Astrocyte (in vitro differentiated cells and primary cell): ENCODE measurements at regions not wholly inside any gene's neighbourhood (a gene's known extent, or its start where the extent isn't known, plus 50 kb on each side); places are given as distances from the start of the nearest gene placed in this dataset.
"Not testable (repeated sequence)": the region's sequence is repeated elsewhere in the genome, so short reads cannot be mapped to it uniquely, and the experiment has no call there.

ENCODE experiments used
- DNase-seq: peaks from one replicate; pipeline ENCODE4 v3.0.0-alpha.2; 2010; ENCODE audit warnings: low read depth
- FAIRE-seq: peaks from 2 replicates; lab custom pipeline; 2011; peaks lifted over from hg19 to GRCh38; lab: Jason Lieb, UNC
- H2AFZ ChIP-seq: 2 replicates; pipeline ENCODE4 v1.6.0; 2012; ENCODE audit warnings: low read depth, low read length, inconsistent platforms
- H3K27ac ChIP-seq: 2 replicates; pipeline ENCODE4 v1.5.1; 2011; ENCODE audit warnings: low read depth, low read length, inconsistent platforms
- H3K27me3 ChIP-seq: 2 replicates; pipeline ENCODE4 v1.6.0; 2011; ENCODE audit warnings: low read length, inconsistent platforms; ENCODE audit not compliant: insufficient read depth
- H3K36me3 ChIP-seq: 2 replicates; pipeline ENCODE4 v1.5.1; 2011; ENCODE audit warnings: low read length, inconsistent platforms; ENCODE audit not compliant: insufficient read depth
- H3K4me1 ChIP-seq: 2 replicates; pipeline ENCODE4 v1.5.1; 2011; ENCODE audit warnings: low read length, inconsistent platforms; ENCODE audit not compliant: insufficient read depth
- H3K4me2 ChIP-seq: 2 replicates; pipeline ENCODE4 v1.6.0; 2012; ENCODE audit warnings: low read length, inconsistent platforms
- H3K4me3 ChIP-seq: 2 replicates; pipeline ENCODE4 v1.5.1; 2011; ENCODE audit warnings: low read depth, mild to moderate bottlenecking, low read length, inconsistent platforms; ENCODE audit not compliant: insufficient read depth
- H3K79me2 ChIP-seq: 2 replicates; pipeline ENCODE4 v1.6.0; 2012; ENCODE audit warnings: mild to moderate bottlenecking, low read length, inconsistent platforms; ENCODE audit not compliant: insufficient read depth
- H3K9ac ChIP-seq: 2 replicates; pipeline ENCODE4 v1.6.0; 2012; ENCODE audit warnings: mild to moderate bottlenecking, low read length, inconsistent platforms
- H3K9me3 ChIP-seq: 2 replicates; pipeline ENCODE4 v1.5.1; 2012; ENCODE audit warnings: low read depth, mild to moderate bottlenecking, low read length, inconsistent platforms; ENCODE audit not compliant: insufficient read depth
- H4K20me1 ChIP-seq: 2 replicates; pipeline ENCODE4 v1.6.0; 2012; ENCODE audit warnings: low read length, inconsistent platforms; ENCODE audit not compliant: insufficient read depth
- H3K27ac Mint-ChIP-seq: one replicate; pipeline ENCODE4 v1.8.0; 2021; ENCODE audit warnings: mild to moderate bottlenecking, mixed read lengths; ENCODE audit not compliant: unreplicated experiment
- H3K27me3 Mint-ChIP-seq: one replicate; pipeline ENCODE4 v1.8.0; 2021; ENCODE audit warnings: low read depth, mixed read lengths; ENCODE audit not compliant: unreplicated experiment
- H3K36me3 Mint-ChIP-seq: one replicate; pipeline ENCODE4 v1.8.0; 2021; ENCODE audit warnings: low read depth, mixed read lengths; ENCODE audit not compliant: unreplicated experiment
- H3K4me1 Mint-ChIP-seq: one replicate; pipeline ENCODE4 v1.8.0; 2021; ENCODE audit warnings: low read depth, mixed read lengths; ENCODE audit not compliant: unreplicated experiment
- H3K4me3 Mint-ChIP-seq: one replicate; pipeline ENCODE4 v1.8.0; 2021; ENCODE audit warnings: mild to moderate bottlenecking, moderate library complexity, mixed read lengths; ENCODE audit not compliant: unreplicated experiment
- H3K9me3 Mint-ChIP-seq: one replicate; pipeline ENCODE4 v1.8.0; 2021; ENCODE audit warnings: mild to moderate bottlenecking, mixed read lengths; ENCODE audit not compliant: unreplicated experiment
- EZH2 ChIP-seq: IDR thresholded peaks from 2 replicates; pipeline ENCODE4 v1.6.1; 2012; ENCODE audit warnings: mild to moderate bottlenecking, low read length, inconsistent platforms; ENCODE audit not compliant: insufficient read depth
- TF ChIP-seq, protein P1 (sequence below): IDR thresholded peaks from 2 replicates; pipeline ENCODE4 v1.5.1; 2011; ENCODE audit warnings: low read depth, mild to moderate bottlenecking, inconsistent platforms, low read length, moderate library complexity; ENCODE audit not compliant: insufficient read depth

GRCh38 chr18:78431606-78432005, 548.0 kb upstream of the SALL3 start:
- no peak overlapping the region for H3K4me3 Mint-ChIP-seq
- H3K36me3 Mint-ChIP-seq, result no peaks in the 10 kb centered on the region
- Histone ChIP-seq H2AFZ (no peak overlapping the region), H3K36me3 (no peaks in the 10 kb centered on the region), H3K9ac (no peak overlapping the region), H4K20me1 (no peaks in the 10 kb centered on the region), H3K27ac (no peak overlapping the region), H3K9me3 (peaks cover 17% of the 10 kb centered on the region), H3K27me3 (no peaks in the 10 kb centered on the region), H3K4me2 (no peak overlapping the region), H3K4me3 (no peak overlapping the region), H3K4me1 (no peaks in the 10 kb centered on the region), H3K79me2 (no peaks in the 10 kb centered on the region)
- no peak for TF ChIP-seq EZH2
- TF ChIP-seq, protein P1, sequence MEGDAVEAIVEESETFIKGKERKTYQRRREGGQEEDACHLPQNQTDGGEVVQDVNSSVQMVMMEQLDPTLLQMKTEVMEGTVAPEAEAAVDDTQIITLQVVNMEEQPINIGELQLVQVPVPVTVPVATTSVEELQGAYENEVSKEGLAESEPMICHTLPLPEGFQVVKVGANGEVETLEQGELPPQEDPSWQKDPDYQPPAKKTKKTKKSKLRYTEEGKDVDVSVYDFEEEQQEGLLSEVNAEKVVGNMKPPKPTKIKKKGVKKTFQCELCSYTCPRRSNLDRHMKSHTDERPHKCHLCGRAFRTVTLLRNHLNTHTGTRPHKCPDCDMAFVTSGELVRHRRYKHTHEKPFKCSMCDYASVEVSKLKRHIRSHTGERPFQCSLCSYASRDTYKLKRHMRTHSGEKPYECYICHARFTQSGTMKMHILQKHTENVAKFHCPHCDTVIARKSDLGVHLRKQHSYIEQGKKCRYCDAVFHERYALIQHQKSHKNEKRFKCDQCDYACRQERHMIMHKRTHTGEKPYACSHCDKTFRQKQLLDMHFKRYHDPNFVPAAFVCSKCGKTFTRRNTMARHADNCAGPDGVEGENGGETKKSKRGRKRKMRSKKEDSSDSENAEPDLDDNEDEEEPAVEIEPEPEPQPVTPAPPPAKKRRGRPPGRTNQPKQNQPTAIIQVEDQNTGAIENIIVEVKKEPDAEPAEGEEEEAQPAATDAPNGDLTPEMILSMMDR, result no peak
- H3K4me1 Mint-ChIP-seq, result no peaks in the 10 kb centered on the region
- no peak for DNase-seq
- H3K27me3 Mint-ChIP-seq, result no peaks in the 10 kb centered on the region
- H3K27ac Mint-ChIP-seq, result no peak overlapping the region
- FAIRE-seq, result no peak
- peaks cover 11% of the 10 kb centered on the region for H3K9me3 Mint-ChIP-seq

- TF ChIP-seq EZH2, result no peak
- TF ChIP-seq, protein P1, result no peak
- Histone ChIP-seq H3K36me3 (no peaks in the 10 kb centered on the region), H4K20me1 (no peaks in the 10 kb centered on the region), H3K27me3 (no peaks in the 10 kb centered on the region), H3K27ac (no peak overlapping the region), H3K4me1 (no peaks in the 10 kb centered on the region), H2AFZ (no peak overlapping the region), H3K4me2 (no peak overlapping the region), H3K9me3 (peaks cover 17% of the 10 kb centered on the region), H3K9ac (no peak overlapping the region), H3K4me3 (no peak overlapping the region), H3K79me2 (no peaks in the 10 kb centered on the region)
- Mint-ChIP-seq H3K27me3 (no peaks in the 10 kb centered on the region), H3K4me1 (no peaks in the 10 kb centered on the region), H3K9me3 (peaks cover 7% of the 10 kb centered on the region), H3K4me3 (no peak overlapping the region), H3K27ac (no peak overlapping the region), H3K36me3 (no peaks in the 10 kb centered on the region)
- no peak for FAIRE-seq
- no peak for DNase-seq
These were observed 546.1 kb upstream of the SALL3 start for GRCh38 chr18:78433562-78433961.

DNA sequence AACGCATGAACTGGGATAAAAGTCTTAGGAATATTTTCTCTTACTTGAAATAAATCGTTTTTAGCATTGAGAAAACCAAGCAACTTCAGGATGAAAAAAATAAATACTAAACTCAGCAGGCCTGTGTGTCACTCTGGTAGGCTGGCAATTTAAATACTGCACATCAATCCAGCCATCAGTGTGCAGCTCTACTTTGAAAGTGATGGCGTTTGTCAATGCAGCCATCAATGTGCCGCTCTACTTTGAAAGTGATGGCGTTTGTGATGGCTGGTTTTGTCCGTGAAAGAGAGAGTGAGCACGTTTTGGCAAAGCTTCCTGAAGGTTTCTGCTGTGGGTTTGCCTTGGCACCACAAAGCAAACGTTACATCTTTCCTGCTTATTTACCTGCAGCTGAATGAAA, 543.5 kb upstream of the SALL3 start:
- FAIRE-seq, result no peak
- Histone ChIP-seq H3K4me3 (no peak overlapping the region), H3K27me3 (no peaks in the 10 kb centered on the region), H3K4me2 (no peak overlapping the region), H3K36me3 (no peaks in the 10 kb centered on the region), H3K27ac (no peak overlapping the region), H2AFZ (no peak overlapping the region), H4K20me1 (no peaks in the 10 kb centered on the region), H3K9ac (no peak overlapping the region), H3K79me2 (no peaks in the 10 kb centered on the region), H3K9me3 (peaks cover 14% of the 10 kb centered on the region), H3K4me1 (no peaks in the 10 kb centered on the region)
- H3K4me1 Mint-ChIP-seq, result no peaks in the 10 kb centered on the region
- H3K27ac Mint-ChIP-seq, result no peak overlapping the region
- peaks cover 6% of the 10 kb centered on the region for H3K9me3 Mint-ChIP-seq
- no peak for TF ChIP-seq EZH2
- TF ChIP-seq, protein P1, result no peak
- H3K4me3 Mint-ChIP-seq, result no peak overlapping the region
- DNase-seq, result no peak
- no peaks in the 10 kb centered on the region for H3K27me3 Mint-ChIP-seq
- H3K36me3 Mint-ChIP-seq, result no peaks in the 10 kb centered on the region

GRCh38 chr18:78438235-78438634, 541.4 kb upstream of the SALL3 start:
- FAIRE-seq, H3K4me3 ChIP-seq, H3K79me2 ChIP-seq, H4K20me1 ChIP-seq, H3K4me1 ChIP-seq, H3K27me3 Mint-ChIP-seq, H3K4me2 ChIP-seq, H3K9me3 Mint-ChIP-seq, H3K4me1 Mint-ChIP-seq, H3K9me3 ChIP-seq, H2AFZ ChIP-seq, H3K9ac ChIP-seq, DNase-seq, H3K36me3 Mint-ChIP-seq, H3K36me3 ChIP-seq, H3K27ac ChIP-seq, H3K27me3 ChIP-seq, H3K4me3 Mint-ChIP-seq, H3K27ac Mint-ChIP-seq: not testable (repeated sequence)
